Peyer's patch (tissue), 4 donors: ENCODE measurements at regions not wholly inside any gene's neighbourhood (a gene's known extent, or its start where the extent isn't known, plus 50 kb on each side); places are given as distances from the start of the nearest gene placed in this dataset.

Source experiments
- DNase-seq, 3 donors: peaks; one replicate each; pipeline ENCODE4 v3.0.0-alpha.2; 2017 to 2019
- H3K27ac ChIP-seq, 4 donors: fragments of 200-600 bp; sonication (generic); one replicate each; pipeline ENCODE4 v1.5.1; 2016 to 2019
- H3K27me3 ChIP-seq, 2 donors: fragments of 200-600 bp; sonication (generic); one replicate each; pipeline ENCODE4 v1.5.1; 2019
- H3K36me3 ChIP-seq, 3 donors: fragments of 200-600 bp; sonication (generic); one replicate each; pipeline ENCODE4 v1.5.1; 2016 to 2019
- H3K4me1 ChIP-seq, 4 donors: fragments of 200-600 bp; sonication (generic); one replicate each; pipeline ENCODE4 v1.5.1; 2016 to 2019
- H3K4me3 ChIP-seq, 4 donors: fragments of 200-600 bp; sonication (generic); 1 replicate in 3 of 4; 2 replicates in 1 of 4; pipeline ENCODE4 v1.5.1; 2016 to 2019; ENCODE audit warnings: mild to moderate bottlenecking in 1 of 4
- H3K9me3 ChIP-seq, 4 donors: fragments of 200-600 bp; sonication (generic); one replicate each; pipeline ENCODE4 v1.5.1; 2016 to 2019; ENCODE audit warnings: mild to moderate bottlenecking in 1 of 4
- CTCF ChIP-seq, 6 experiments: fragments of 450-650 bp in 4 of 6; fragments of 200-600 bp in 2 of 6; sonication (generic) in 1 of 6; IDR thresholded peaks; one replicate each; pipeline ENCODE4 v1.5.1; 2017 to 2019; ENCODE audit warnings: antibody characterized with exemption in 6 of 6, mild to moderate bottlenecking in 3 of 6, moderate library complexity in 1 of 6
- POLR2A ChIP-seq, 2 donors: fragments of 450-650 bp; IDR thresholded peaks; one replicate each; pipeline ENCODE4 v1.5.1; 2017; ENCODE audit warnings: antibody characterized with exemption in 2 of 2, mild to moderate bottlenecking in 2 of 2, moderate library complexity in 2 of 2

DNA sequence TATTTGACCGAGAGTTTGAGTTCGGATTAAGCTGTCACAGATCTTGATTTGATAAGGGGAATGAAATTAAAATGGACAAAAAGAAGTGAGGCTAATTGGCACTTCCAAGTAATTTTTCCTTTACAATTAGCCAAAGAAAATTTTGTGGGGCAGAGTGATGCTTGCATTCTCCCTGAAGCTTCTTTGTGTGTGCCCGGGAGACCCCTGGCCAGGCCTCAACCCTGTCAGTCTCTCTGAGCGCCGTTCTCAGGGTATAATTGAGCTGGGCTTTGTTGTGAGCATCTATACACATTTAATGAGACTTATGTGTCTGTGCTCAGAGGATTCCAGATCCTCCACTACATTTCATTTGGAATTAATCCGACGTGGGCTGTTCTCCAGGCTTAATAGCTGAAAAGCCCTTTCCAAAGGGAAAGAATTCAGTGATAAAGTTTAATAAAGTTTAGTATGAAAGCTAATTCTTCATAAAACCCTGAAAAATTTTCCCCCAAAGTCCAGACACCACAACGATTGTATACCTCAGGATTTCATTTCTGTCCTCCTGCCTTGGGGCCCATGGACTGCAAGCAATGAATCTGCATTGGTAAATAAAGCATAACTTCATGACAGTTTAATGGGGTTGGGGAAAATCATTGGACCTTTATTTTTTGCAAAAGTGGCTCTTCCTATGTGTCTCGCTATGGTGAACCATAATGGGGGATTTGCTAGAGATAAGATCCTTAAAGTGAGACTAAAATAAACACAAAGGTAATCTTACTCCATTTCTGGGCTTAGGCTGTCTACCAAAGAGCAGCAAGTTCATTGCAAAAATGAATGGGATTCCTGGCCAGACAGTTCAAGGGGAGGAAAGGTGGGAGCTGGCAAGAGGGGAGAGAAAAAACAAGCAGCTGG, 292.6 kb downstream of the C12orf75 start:
- Histone ChIP-seq H3K4me3 (no peak overlapping the region), H3K27ac (no peak overlapping the region), H3K27me3 (no peaks in the 10 kb centered on the region), H3K36me3 (no peaks in the 10 kb centered on the region), H3K4me1 (no peaks in the 10 kb centered on the region), H3K9me3 (no peaks in the 10 kb centered on the region)
- no peak for TF ChIP-seq CTCF (IDR thresholded peaks at IDR 0.05)
- no peak for TF ChIP-seq POLR2A (IDR thresholded peaks at IDR 0.05)
- no peak for DNase-seq

DNA sequence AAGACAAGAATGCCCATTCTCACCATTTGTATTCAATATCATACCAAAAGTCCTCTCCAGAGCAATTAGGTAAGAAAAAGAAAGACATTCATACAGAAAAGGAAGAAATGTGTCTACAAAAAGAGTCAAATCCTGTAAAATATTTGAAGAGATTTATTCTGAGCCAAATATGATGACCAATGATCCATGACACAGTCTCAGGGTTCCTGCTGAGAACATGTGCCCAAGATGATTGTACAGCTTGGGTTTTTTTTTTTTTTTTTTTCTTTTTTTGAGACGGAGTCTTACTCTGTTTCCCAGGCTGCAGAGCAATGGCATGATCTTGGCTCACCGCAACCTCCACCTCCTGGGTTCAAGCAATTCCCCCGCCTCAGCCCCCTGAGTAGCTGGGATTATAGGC, 296.2 kb downstream of the C12orf75 start:
- no peaks in the 10 kb centered on the region for H3K9me3 ChIP-seq
- no peaks in the 10 kb centered on the region for H3K4me1 ChIP-seq
- H3K36me3 ChIP-seq = no peaks in the 10 kb centered on the region
- no peak for DNase-seq
- H3K27me3 ChIP-seq = no peaks in the 10 kb centered on the region
- H3K4me3 ChIP-seq = no peak overlapping the region
- H3K27ac ChIP-seq = no peak overlapping the region
- no peak for TF ChIP-seq CTCF (IDR thresholded peaks at IDR 0.05)
- TF ChIP-seq POLR2A (IDR thresholded peaks at IDR 0.05) = no peak

DNA sequence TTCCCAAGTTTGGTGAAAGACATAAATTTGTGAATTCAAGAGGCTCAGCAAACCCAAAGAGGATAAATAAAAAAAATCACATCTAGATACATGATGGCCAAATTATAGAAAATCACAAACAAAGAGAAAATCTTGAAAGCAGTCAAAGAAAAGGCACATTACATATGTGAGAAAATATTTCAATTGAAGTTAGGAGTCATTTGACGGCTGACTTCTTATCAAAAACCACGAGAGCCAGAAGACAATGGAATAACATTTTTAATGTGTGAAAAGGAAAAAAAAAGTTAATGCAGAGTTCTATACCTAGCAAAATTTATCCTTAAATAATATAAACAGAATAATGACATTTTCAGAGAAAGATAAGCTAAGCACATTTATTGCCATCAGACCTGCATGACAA, 307.0 kb downstream of the C12orf75 start:
- no peak for DNase-seq
- no peak overlapping the region for H3K4me3 ChIP-seq
- TF ChIP-seq POLR2A (IDR thresholded peaks at IDR 0.05) (no peak), CTCF (IDR thresholded peaks at IDR 0.05) (no peak)
- H3K4me1 ChIP-seq = no peaks in the 10 kb centered on the region
- H3K36me3 ChIP-seq = no peaks in the 10 kb centered on the region
- H3K9me3 ChIP-seq = no peaks in the 10 kb centered on the region
- no peak overlapping the region for H3K27ac ChIP-seq
- H3K27me3 ChIP-seq = no peaks in the 10 kb centered on the region

DNA sequence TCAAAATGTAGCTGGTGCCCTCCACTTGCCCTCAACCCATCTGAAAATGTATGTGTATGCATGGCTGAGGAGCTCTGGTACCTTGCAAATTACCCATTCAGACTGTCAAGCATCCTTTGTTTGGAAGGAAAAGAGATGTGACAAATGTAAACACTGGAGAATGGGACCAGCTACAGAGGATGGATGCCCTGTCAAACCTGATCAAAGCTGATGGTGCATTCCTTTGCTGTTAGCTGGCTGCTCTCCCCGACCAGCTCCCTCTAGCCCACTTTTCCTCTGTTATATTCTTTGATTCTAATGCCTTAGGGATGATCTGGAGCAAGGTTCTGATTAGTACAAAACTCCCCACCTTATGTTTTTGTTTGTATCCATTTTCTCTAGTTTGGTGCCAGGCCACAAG, 310.3 kb downstream of the C12orf75 start:
- Histone ChIP-seq H3K4me3 (no peak overlapping the region), H3K27me3 (no peaks in the 10 kb centered on the region), H3K4me1 (no peaks in the 10 kb centered on the region), H3K36me3 (no peaks in the 10 kb centered on the region), H3K9me3 (no peaks in the 10 kb centered on the region), H3K27ac (no peak overlapping the region)
- TF ChIP-seq CTCF (IDR thresholded peaks at IDR 0.05) = no peak
- no peak for TF ChIP-seq POLR2A (IDR thresholded peaks at IDR 0.05)
- no peak for DNase-seq

DNA sequence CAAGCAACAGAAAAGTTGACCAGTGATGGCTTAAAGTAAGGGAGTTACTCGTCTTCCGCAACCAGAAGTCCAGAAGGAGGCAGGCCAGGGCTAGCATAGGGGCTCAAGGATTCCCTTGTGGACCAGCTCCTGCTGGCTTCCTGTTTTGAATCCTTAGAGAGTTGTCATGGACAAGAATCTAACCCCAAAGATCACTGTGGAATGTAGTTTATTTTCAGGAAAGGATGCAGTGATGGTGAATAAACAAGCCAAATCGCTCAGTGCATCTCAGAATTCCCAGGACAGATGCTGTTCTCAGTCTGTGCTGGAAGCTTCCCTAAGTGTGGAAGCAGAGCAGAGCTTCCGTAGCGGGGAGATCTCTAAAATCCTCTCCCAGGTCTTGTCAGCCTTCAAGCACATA, 311.3 kb downstream of the C12orf75 start:
- H3K4me3 ChIP-seq = no peak overlapping the region
- no peaks in the 10 kb centered on the region for H3K9me3 ChIP-seq
- H3K36me3 ChIP-seq = no peaks in the 10 kb centered on the region
- H3K27me3 ChIP-seq = no peaks in the 10 kb centered on the region
- no peak overlapping the region for H3K27ac ChIP-seq
- TF ChIP-seq CTCF (IDR thresholded peaks at IDR 0.05) = no peak
- no peak for TF ChIP-seq POLR2A (IDR thresholded peaks at IDR 0.05)
- H3K4me1 ChIP-seq = no peaks in the 10 kb centered on the region
- no peak for DNase-seq
